CD4-positive, alpha-beta T cell (primary cell): ENCODE measurements at regions not wholly inside any gene's neighbourhood (a gene's known extent, or its start where the extent isn't known, plus 50 kb on each side); places are given as distances from the start of the nearest gene placed in this dataset.

Experiments
- ATAC-seq: fragments of 200-7000 bp; cut with Tn5 transposase; one replicate; pipeline ENCODE4 v1.10.0; 2022; ENCODE audit warnings: mild to moderate bottlenecking; ENCODE audit not compliant: poor library complexity
- CTCF ChIA-PET: fragments of 350-600 bp; sonication (Branson Sonifier 250); formaldehyde crosslinking; loops from one replicate; lab custom pipeline; 2021; ENCODE audit warnings: antibody characterized with exemption, inconsistent platforms; lab: Charles Lee
- POLR2A ChIA-PET: fragments of 350-600 bp; sonication (Branson Sonifier 250); formaldehyde crosslinking; loops from one replicate; lab custom pipeline; 2021; ENCODE audit warnings: antibody characterized with exemption, inconsistent platforms; lab: Charles Lee
- DNase-seq, 14 experiments: peaks; one replicate each; pipeline ENCODE4 v3.0.0-alpha.2; 2013 to 2020; ENCODE audit warnings: mixed read lengths in 2 of 14
- H3K27ac ChIP-seq, 2 donors: one replicate each; pipeline versions ENCODE4 v1.5.1 to v1.7.0; 2013; ENCODE audit warnings: low read length in 2 of 2, low read depth in 1 of 2, mild to moderate bottlenecking in 1 of 2
- H3K27me3 ChIP-seq, 2 experiments: 1 replicate in 1 of 2; 2 replicates in 1 of 2; pipeline versions ENCODE4 v1.6.1 to v1.7.0; 2013; ENCODE audit warnings: low read length in 2 of 2, control low read depth in 1 of 2, mild to moderate bottlenecking in 1 of 2, moderate library complexity in 1 of 2; ENCODE audit not compliant: insufficient read depth in 2 of 2, control insufficient read depth in 1 of 2
- H3K36me3 ChIP-seq: one replicate; pipeline ENCODE4 v1.6.1; 2013; ENCODE audit warnings: low read length, control low read depth; ENCODE audit not compliant: insufficient read depth
- H3K4me1 ChIP-seq: one replicate; pipeline ENCODE4 v1.6.1; 2013; ENCODE audit warnings: low read length, control low read depth; ENCODE audit not compliant: insufficient read depth
- H3K4me3 ChIP-seq: one replicate; pipeline ENCODE4 v1.5.1; 2013; ENCODE audit warnings: mild to moderate bottlenecking, low read length, moderate library complexity
- H3K9me3 ChIP-seq, 2 experiments: 1 replicate in 1 of 2; 2 replicates in 1 of 2; pipeline versions ENCODE4 v1.6.1 to v1.7.0; 2013; ENCODE audit warnings: low read length in 2 of 2, mild to moderate bottlenecking in 2 of 2, control low read depth in 1 of 2, moderate library complexity in 1 of 2; ENCODE audit not compliant: control insufficient read depth in 1 of 2, insufficient read depth in 1 of 2
- H3K27ac Mint-ChIP-seq: one replicate; pipeline ENCODE4 v1.8.0; 2020; ENCODE audit warnings: mixed read lengths
- H3K27me3 Mint-ChIP-seq: one replicate; pipeline ENCODE4 v1.8.0; 2021; ENCODE audit warnings: mixed read lengths
- H3K36me3 Mint-ChIP-seq: one replicate; pipeline ENCODE4 v1.8.0; 2021; ENCODE audit warnings: low read depth, mixed read lengths
- H3K4me1 Mint-ChIP-seq: one replicate; pipeline ENCODE4 v1.8.0; 2021; ENCODE audit warnings: low read depth, mixed read lengths
- H3K4me3 Mint-ChIP-seq: one replicate; pipeline ENCODE4 v1.8.0; 2020; ENCODE audit warnings: mild to moderate bottlenecking, mixed read lengths
- H3K9me3 Mint-ChIP-seq: one replicate; pipeline ENCODE4 v1.8.0; 2020; ENCODE audit warnings: mixed read lengths
- CTCF ChIP-seq: fragments of 200-600 bp; IDR thresholded peaks from one replicate; pipeline ENCODE4 v1.8.0; 2022; ENCODE audit warnings: antibody characterized with exemption, mild to moderate bottlenecking
- intact Hi-C, 2 experiments: fragments of 100-400 bp; cut with DNase I in 1 of 2; cut with micrococcal nuclease in 1 of 2; formaldehyde crosslinking; loops; one replicate each; pipeline versions ENCODE4 v1.15.1 to v1.9.0; 2023 to 2025; cut with DNase I, micrococcal nuclease

GRCh38 chr21:25400427-25400826, 206.9 kb downstream of the MRPL39 start:
- Histone ChIP-seq H3K9me3 (no peaks in the 10 kb centered on the region), H3K4me1 (no peaks in the 10 kb centered on the region), H3K27me3 (no peaks in the 10 kb centered on the region), H3K4me3 (no peak overlapping the region), H3K27ac (no peak overlapping the region), H3K36me3 (no peaks in the 10 kb centered on the region)
- Mint-ChIP-seq H3K27ac (no peak overlapping the region), H3K36me3 (no peaks in the 10 kb centered on the region), H3K4me3 (no peak overlapping the region), H3K9me3 (no peaks in the 10 kb centered on the region), H3K27me3 (no peaks in the 10 kb centered on the region), H3K4me1 (no peaks in the 10 kb centered on the region)
- ChIA-PET POLR2A (no interaction called here), CTCF (interaction anchor here (0.7 kb wide), 1 partner anchor 93 kb away, joined by 3 read pairs; no protein-coding TSS in a partner anchor)
- TF ChIP-seq CTCF, result no peak
- ATAC-seq (no peak), DNase-seq (no peak)
- intact Hi-C loops, result no loop called here

GRCh38 chr21:25398630-25399029, 208.7 kb downstream of the MRPL39 start:
- CTCF ChIA-PET, result interaction anchor here (1.5 kb wide), 1 partner anchor 13 kb away, joined by 4 read pairs; no protein-coding TSS in a partner anchor
- ATAC-seq (no peak), DNase-seq (no peak)
- H3K27me3 ChIP-seq, result no peaks in the 10 kb centered on the region
- H3K4me3 ChIP-seq, result no peak overlapping the region
- H3K27me3 Mint-ChIP-seq, result no peaks in the 10 kb centered on the region
- H3K27ac ChIP-seq, result no peak overlapping the region
- intact Hi-C loops, result no loop called here
- H3K4me3 Mint-ChIP-seq, result no peak overlapping the region
- no peaks in the 10 kb centered on the region for H3K9me3 ChIP-seq
- no peak for TF ChIP-seq CTCF
- H3K9me3 Mint-ChIP-seq, result no peaks in the 10 kb centered on the region
- POLR2A ChIA-PET, result no interaction called here
- H3K4me1 ChIP-seq, result no peaks in the 10 kb centered on the region
- no peaks in the 10 kb centered on the region for H3K4me1 Mint-ChIP-seq
- no peaks in the 10 kb centered on the region for H3K36me3 Mint-ChIP-seq
- no peaks in the 10 kb centered on the region for H3K36me3 ChIP-seq
- H3K27ac Mint-ChIP-seq, result no peak overlapping the region

DNA sequence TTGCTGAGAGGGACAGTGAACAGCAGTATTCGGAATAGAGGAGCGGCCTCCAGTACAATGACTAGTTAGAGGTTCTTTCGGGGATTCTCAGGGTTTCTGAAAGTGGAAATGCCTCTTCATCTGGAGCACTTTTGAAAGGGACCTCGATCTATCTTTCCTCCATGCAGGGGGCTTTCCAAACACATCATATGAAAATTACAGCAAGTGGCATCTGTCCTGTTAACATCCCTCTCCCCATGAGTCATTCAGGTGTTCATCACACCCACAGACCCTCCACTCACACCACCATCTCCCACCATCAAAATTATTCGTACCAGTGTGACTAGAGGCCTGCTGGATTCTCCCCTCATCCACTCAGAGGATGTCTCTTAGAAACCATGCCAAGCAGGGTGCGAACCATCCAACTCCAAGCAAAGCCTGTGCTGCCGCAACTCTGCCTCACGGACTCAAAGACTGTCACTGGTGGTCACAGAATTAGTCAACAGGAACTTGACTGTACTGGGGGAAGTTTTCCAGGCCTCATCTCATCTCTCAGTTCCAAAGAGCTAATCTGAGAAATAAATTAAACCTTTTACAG, 211.1 kb downstream of the MRPL39 start:
- ATAC-seq (no peak), DNase-seq (peak in 3 of 14 experiments; percentile 9 to 40 (median 20))
- intact Hi-C loops, result no loop called here
- Mint-ChIP-seq H3K36me3 (no peaks in the 10 kb centered on the region), H3K27ac (no peak overlapping the region), H3K27me3 (no peaks in the 10 kb centered on the region), H3K4me1 (no peaks in the 10 kb centered on the region), H3K9me3 (no peaks in the 10 kb centered on the region), H3K4me3 (no peak overlapping the region)
- Histone ChIP-seq H3K4me3 (no peak overlapping the region), H3K36me3 (no peaks in the 10 kb centered on the region), H3K27ac (no peak overlapping the region), H3K27me3 (no peaks in the 10 kb centered on the region), H3K9me3 (no peaks in the 10 kb centered on the region), H3K4me1 (no peaks in the 10 kb centered on the region)
- CTCF ChIA-PET, result no interaction called here
- no peak for TF ChIP-seq CTCF
- POLR2A ChIA-PET, result interaction anchor here (0.7 kb wide), 1 partner anchor 10 kb away, joined by 3 read pairs; no protein-coding TSS in a partner anchor
